ENCODE measurements at regions not wholly inside any gene's neighbourhood (a gene's known extent, or its start where the extent isn't known, plus 50 kb on each side); places are given as distances from the start of the nearest gene placed in this dataset.

DNA sequence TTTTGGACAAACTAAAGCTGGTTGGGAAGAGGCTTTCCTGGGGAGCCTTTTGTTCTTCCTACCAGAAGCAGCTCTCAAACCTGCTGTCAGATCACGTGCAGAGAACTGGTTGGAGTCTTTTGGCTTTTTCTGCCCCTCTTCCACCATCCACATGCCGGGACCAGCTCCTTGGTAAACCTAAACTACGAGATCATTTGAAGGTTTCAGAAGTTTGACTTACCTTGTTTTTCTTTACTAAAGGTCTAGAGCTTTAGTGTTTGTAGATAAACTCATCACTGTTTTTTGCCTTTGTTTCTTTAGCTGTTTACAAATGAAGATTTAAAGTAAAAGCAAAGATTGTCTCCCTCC, 113.4 kb downstream of the HLX start:
- TF ChIP-seq EZH2 (IDR thresholded peaks at IDR 0.05; ENCODE audit: low read length): no peak
- TF ChIP-seq, protein P1, sequence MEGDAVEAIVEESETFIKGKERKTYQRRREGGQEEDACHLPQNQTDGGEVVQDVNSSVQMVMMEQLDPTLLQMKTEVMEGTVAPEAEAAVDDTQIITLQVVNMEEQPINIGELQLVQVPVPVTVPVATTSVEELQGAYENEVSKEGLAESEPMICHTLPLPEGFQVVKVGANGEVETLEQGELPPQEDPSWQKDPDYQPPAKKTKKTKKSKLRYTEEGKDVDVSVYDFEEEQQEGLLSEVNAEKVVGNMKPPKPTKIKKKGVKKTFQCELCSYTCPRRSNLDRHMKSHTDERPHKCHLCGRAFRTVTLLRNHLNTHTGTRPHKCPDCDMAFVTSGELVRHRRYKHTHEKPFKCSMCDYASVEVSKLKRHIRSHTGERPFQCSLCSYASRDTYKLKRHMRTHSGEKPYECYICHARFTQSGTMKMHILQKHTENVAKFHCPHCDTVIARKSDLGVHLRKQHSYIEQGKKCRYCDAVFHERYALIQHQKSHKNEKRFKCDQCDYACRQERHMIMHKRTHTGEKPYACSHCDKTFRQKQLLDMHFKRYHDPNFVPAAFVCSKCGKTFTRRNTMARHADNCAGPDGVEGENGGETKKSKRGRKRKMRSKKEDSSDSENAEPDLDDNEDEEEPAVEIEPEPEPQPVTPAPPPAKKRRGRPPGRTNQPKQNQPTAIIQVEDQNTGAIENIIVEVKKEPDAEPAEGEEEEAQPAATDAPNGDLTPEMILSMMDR (optimal IDR thresholded peaks at IDR 0.05 in 1 of 3, IDR thresholded peaks at IDR 0.05 in 1 of 3, conservative IDR thresholded peaks at IDR 0.05 in 1 of 3; ENCODE audit: extremely low read depth in 1 of 3, insufficient read depth in 2 of 3, low read length in 3 of 3): no peak
